Esophagus muscularis mucosa (tissue), 4 donors: ENCODE measurements at regions not wholly inside any gene's neighbourhood (a gene's known extent, or its start where the extent isn't known, plus 50 kb on each side); places are given as distances from the start of the nearest gene placed in this dataset.
"Not testable (repeated sequence)": the region's sequence is repeated elsewhere in the genome, so short reads cannot be mapped to it uniquely, and the experiment has no call there.

Experiments used
- DNase-seq: peaks from one replicate; pipeline ENCODE4 v3.0.0-alpha.2; 2017; ENCODE audit errors: extremely low spot score
- H3K27ac ChIP-seq, 4 donors: fragments of 200-600 bp; sonication (generic); replicated peaks in 1 of 4; 1 replicate in 3 of 4; 2 replicates in 1 of 4; pipeline ENCODE4 v1.5.1; 2016 to 2019; ENCODE audit warnings: mild to moderate bottlenecking in 1 of 4
- H3K27me3 ChIP-seq, 4 donors: fragments of 200-600 bp; sonication (generic); one replicate each; pipeline versions ENCODE4 v1.5.1 to v1.6.0; 2016 to 2019
- H3K36me3 ChIP-seq, 4 donors: fragments of 200-600 bp; sonication (generic); one replicate each; pipeline ENCODE4 v1.5.1; 2016 to 2019
- H3K4me1 ChIP-seq, 4 donors: fragments of 200-600 bp; sonication (generic); one replicate each; pipeline ENCODE4 v1.5.1; 2016 to 2019
- H3K4me3 ChIP-seq, 4 donors: fragments of 200-600 bp; sonication (generic); 1 replicate in 2 of 4; 2 replicates in 2 of 4; pipeline ENCODE4 v1.5.1; 2016 to 2019; ENCODE audit warnings: mild to moderate bottlenecking in 4 of 4, moderate library complexity in 1 of 4
- H3K9me3 ChIP-seq, 4 donors: fragments of 200-600 bp; sonication (generic); 1 replicate in 3 of 4; 2 replicates in 1 of 4; pipeline ENCODE4 v1.5.1; 2016 to 2019
- CTCF ChIP-seq, 3 experiments: fragments of 200-600 bp in 2 of 3; fragments of 450-650 bp in 1 of 3; sonication (generic) in 2 of 3; IDR thresholded peaks; one replicate each; pipeline ENCODE4 v1.5.1; 2017 to 2019; ENCODE audit warnings: antibody characterized with exemption in 3 of 3, mild to moderate bottlenecking in 2 of 3, moderate library complexity in 1 of 3
- EP300 ChIP-seq: sonication (generic); formaldehyde crosslinking; IDR thresholded peaks from one replicate; pipeline ENCODE4 v1.6.1; 2017; ENCODE audit warnings: antibody characterized with exemption
- POLR2A ChIP-seq: fragments of 450-650 bp; IDR thresholded peaks from one replicate; pipeline ENCODE4 v1.6.1; 2017; ENCODE audit warnings: antibody characterized with exemption, moderate library complexity, mild to moderate bottlenecking, low read depth
- POLR2AphosphoS5 ChIP-seq, 2 donors: sonication (generic); formaldehyde crosslinking; IDR thresholded peaks; one replicate each; pipeline ENCODE4 v1.6.1; 2017; ENCODE audit warnings: antibody characterized with exemption in 2 of 2
- WGBS: methylation state at CpG from one replicate; pipeline ENCODE4 v1.1.5; 2018; 5-methylcytosine and 5-hydroxymethylcytosine counted together
- intact Hi-C: fragments of 100-400 bp; cut with DNase I; formaldehyde crosslinking; loops from one replicate; pipeline ENCODE4 v1.15.1; 2023

- no peaks in the 10 kb centered on the region for H3K9me3 ChIP-seq
- H3K27me3 ChIP-seq, result no peaks in the 10 kb centered on the region
- 6% methylated on average over 2 of the region's 2 CpGs for WGBS
- intact Hi-C loops, result no loop called here
- TF ChIP-seq EP300, result no peak
- no peak for TF ChIP-seq CTCF (IDR thresholded peaks at IDR 0.05)
- TF ChIP-seq POLR2AphosphoS5 (IDR thresholded peaks at IDR 0.05), result no peak
- no peak for TF ChIP-seq POLR2A
- no peak for DNase-seq
- peaks cover 0 to 6% (median 1%) of the 10 kb centered on the region in 4 donors for H3K4me1 ChIP-seq
- H3K27ac ChIP-seq, result no peak overlapping the region
- no peaks in the 10 kb centered on the region for H3K36me3 ChIP-seq
- no peak overlapping the region for H3K4me3 ChIP-seq
These were observed 492.6 kb downstream of the KCNT2 start for GRCh38 chr1:196115646-196116045.

GRCh38 chr1:196114193-196114592 lies 494.0 kb downstream of the KCNT2 start:
- 90% methylated on average over 3 of the region's 3 CpGs for WGBS
- intact Hi-C loops, result no loop called here
- DNase-seq, result no peak
- Histone ChIP-seq H3K27ac (no peak overlapping the region), H3K27me3 (no peaks in the 10 kb centered on the region), H3K36me3 (no peaks in the 10 kb centered on the region), H3K4me1 (peaks cover 0 to 6% (median 1%) of the 10 kb centered on the region in 4 donors), H3K9me3 (peaks cover 0 to 9% (median 6%) of the 10 kb centered on the region in 4 donors), H3K4me3 (no peak overlapping the region)
- no peak for TF ChIP-seq POLR2AphosphoS5 (IDR thresholded peaks at IDR 0.05)
- no peak for TF ChIP-seq EP300
- TF ChIP-seq POLR2A, result no peak
- TF ChIP-seq CTCF (IDR thresholded peaks at IDR 0.05), result no peak

DNA sequence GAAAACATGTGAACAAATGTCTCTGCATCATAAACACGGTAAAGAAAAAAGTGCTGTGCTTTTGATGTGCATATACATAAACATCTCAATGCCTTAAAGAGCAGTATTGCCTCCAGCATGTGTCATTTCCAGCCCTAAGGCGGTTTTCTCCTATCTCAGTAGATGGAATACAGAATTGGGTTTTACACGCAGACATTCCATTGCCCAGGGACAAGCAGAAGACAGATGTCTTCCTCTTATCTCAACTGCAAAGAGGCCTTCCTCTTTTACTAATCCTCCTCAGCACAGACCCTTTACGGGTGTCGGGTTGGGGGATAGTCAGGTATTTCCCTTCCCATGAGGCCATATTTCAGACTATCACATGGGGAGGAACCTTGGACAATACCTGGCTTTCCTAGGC lies 499.2 kb downstream of the KCNT2 start:
- intact Hi-C loops, H3K4me1 ChIP-seq, DNase-seq, H3K27me3 ChIP-seq, H3K27ac ChIP-seq, H3K4me3 ChIP-seq, H3K36me3 ChIP-seq: not testable (repeated sequence)
- peaks cover 0 to 12% (median 7%) of the 10 kb centered on the region in 4 donors for H3K9me3 ChIP-seq
- WGBS, result 75% methylated on average over 5 of the region's 5 CpGs

GRCh38 chr1:196105901-196106300 lies 502.3 kb downstream of the KCNT2 start:
- Histone ChIP-seq H3K4me3 (no peak overlapping the region), H3K27me3 (no peaks in the 10 kb centered on the region), H3K4me1 (no peaks in the 10 kb centered on the region), H3K36me3 (no peaks in the 10 kb centered on the region), H3K27ac (no peak overlapping the region), H3K9me3 (peaks cover 0 to 13% (median 10%) of the 10 kb centered on the region in 4 donors)
- no peak for TF ChIP-seq POLR2A
- no peak for TF ChIP-seq EP300
- TF ChIP-seq CTCF (IDR thresholded peaks at IDR 0.05), result no peak
- TF ChIP-seq POLR2AphosphoS5 (IDR thresholded peaks at IDR 0.05), result no peak
- 89% methylated on average over 3 of the region's 3 CpGs for WGBS
- intact Hi-C loops, result no loop called here
- DNase-seq, result no peak

- Histone ChIP-seq H3K9me3 (peaks cover 0 to 7% (median 0%) of the 10 kb centered on the region in 4 donors), H3K27me3 (no peaks in the 10 kb centered on the region), H3K27ac (no peak overlapping the region), H3K4me1 (no peaks in the 10 kb centered on the region), H3K4me3 (no peak overlapping the region), H3K36me3 (no peaks in the 10 kb centered on the region)
- WGBS, result 84% methylated on average over 1 of the region's 1 CpG
- DNase-seq, result no peak
- intact Hi-C loops, result no loop called here
- TF ChIP-seq POLR2A (no peak), POLR2AphosphoS5 (IDR thresholded peaks at IDR 0.05) (no peak)
These were observed 505.4 kb downstream of the KCNT2 start for GRCh38 chr1:196102826-196103225.

DNA sequence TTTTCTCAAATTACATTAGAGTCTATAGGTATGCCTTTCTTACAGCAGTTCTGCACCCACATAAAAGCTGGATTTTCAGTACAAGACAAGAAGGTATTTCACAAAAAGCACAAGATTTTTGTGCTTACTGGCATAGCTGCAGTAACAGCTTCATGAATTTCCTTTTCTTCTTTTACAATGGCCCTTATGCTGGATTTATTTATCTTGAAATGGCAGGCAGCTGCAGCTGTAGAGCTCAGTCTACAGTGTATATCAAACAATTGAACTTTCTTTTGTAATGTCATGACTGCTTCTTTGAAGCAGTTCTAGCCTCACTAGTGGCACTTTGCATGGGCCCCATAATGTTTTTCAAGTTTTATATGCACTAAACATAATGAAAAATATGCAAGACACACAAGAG lies 510.2 kb downstream of the KCNT2 start:
- intact Hi-C loops, result no loop called here
- H3K4me1 ChIP-seq, result no peaks in the 10 kb centered on the region
- H3K4me3 ChIP-seq, result no peak overlapping the region
- H3K9me3 ChIP-seq, result peaks cover 0 to 2% (median 0%) of the 10 kb centered on the region in 4 donors
- DNase-seq, result no peak
- TF ChIP-seq EP300 (no peak), CTCF (IDR thresholded peaks at IDR 0.05) (no peak), POLR2AphosphoS5 (IDR thresholded peaks at IDR 0.05) (no peak), POLR2A (no peak)
- H3K36me3 ChIP-seq, result no peaks in the 10 kb centered on the region
- no peak overlapping the region for H3K27ac ChIP-seq
- no peaks in the 10 kb centered on the region for H3K27me3 ChIP-seq
